ENCODE measurements at regions not wholly inside any gene's neighbourhood (a gene's known extent, or its start where the extent isn't known, plus 50 kb on each side); places are given as distances from the start of the nearest gene placed in this dataset.

GRCh38 chr17:72030067-72030899, 90.5 kb upstream of the SOX9 start:
- DNase-seq = no peak

DNA sequence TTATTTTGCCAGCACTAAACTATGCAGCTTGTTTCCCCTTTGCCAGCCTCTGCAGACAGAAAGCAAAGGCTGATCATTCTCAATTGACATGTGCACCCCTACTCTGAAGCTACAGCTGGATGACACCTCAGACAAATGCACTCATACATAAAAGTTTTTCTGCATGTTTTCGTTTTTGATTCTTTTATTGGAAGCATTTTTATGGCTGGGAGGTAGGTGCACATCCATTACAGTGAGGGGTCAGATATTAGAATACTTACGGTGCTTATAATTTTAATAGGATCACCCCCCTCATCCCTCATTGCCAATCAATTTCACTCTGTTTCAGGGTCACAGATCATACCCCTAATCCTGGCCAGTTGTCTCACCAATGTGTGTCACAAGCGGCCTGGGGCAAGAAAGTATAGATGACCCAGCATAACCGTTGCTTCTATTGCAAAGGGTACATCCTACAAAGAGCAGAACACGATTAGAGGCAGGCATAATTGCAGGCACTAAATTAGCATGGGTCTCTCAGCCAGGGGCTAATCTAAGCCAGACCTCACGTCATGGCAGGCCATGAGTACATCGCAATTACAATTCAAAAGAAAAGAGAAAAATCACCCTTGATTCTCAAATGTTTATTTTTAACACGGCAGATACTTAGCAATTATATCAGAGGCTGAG, 89.5 kb upstream of the SOX9 start:
- no peak for DNase-seq

DNA sequence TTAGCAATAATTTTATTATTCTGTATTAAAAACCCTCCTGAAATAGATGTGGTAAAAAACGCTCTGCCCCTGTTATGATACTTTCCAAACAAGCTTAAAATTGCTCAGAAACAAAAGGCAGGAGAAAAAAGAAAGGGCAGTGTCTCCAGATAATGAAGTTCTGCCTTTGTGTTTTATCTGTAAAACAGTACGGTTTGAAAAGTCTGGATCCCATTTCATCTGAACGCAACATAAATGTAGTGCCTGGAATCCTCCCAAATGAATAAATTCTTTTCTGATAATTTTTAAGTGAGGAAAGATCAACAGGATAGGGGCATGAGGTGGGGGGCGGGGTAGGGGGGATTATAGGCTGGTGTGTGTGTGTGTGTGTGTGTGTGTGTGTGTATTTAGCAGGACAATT, 87.5 kb upstream of the SOX9 start:
- no peak for DNase-seq

- no peak for DNase-seq
Measured at GRCh38 chr17:72034000-72034399, 86.8 kb upstream of the SOX9 start.

DNA sequence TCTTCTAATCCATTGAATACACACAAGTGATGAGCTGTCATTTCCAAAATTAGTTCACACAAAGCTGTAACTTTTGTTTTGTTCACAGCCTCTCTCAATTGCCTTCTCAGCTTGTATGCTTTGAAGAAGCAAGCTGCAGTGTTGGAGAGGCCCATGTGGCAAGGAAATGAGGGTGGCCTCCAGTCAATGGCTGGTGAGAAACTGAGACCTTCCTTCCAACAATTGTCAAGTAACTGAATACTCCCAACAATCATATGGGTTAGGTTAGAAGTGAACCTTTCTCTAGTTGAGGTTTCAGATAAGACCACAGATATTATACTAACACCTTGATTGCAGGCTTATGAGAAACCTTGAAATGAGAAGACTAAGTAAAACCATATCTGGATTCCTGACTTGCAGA, 82.4 kb upstream of the SOX9 start:
- DNase-seq = no peak

DNA sequence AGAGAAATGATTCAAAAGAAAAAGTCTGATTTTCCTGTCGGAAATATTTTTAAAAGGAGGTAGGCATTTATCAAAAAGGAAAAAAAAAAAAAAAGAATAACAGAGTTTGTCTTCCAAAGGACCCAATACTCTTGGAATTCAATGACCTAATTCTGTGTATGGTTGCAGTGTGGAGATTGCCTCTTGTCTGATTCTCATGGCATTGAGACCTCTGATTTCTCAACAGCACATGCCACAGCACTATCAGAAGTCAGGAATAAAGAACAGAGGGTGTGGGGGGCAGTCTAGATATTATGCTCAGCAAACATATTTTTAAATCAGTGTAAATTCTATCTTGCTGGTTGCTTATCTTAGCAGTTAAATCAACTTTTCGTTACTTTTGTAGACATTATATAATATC, 81.3 kb upstream of the SOX9 start:
- DNase-seq = no peak

- no peak for DNase-seq
Measured at GRCh38 chr17:72046178-72046577, 74.6 kb upstream of the SOX9 start.

GRCh38 chr17:72046643-72047612, 73.9 kb upstream of the SOX9 start:
- DNase-seq = no peak

- DNase-seq = no peak
Measured at GRCh38 chr17:72049914-72050313, 70.9 kb upstream of the SOX9 start.

DNA sequence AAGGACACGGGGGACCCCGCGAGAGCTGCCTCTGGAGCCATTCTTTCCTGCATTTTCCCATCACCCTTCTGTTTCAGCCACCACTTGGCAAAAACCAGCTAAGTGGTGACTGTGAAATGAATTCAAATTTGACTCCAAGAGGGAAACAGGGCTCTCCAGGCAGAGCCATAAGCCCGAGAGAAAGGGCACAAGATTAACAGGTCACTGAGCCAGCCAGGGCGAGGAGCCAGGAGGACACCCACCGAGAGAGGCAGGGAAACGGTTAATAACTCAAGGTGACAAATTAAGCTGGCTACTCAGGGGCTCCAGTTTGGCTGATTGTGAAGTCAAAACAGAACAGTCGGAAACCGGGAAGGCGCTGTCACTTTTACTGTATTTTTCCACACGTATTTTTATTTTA, 67.8 kb upstream of the SOX9 start:
- no peak for DNase-seq

DNA sequence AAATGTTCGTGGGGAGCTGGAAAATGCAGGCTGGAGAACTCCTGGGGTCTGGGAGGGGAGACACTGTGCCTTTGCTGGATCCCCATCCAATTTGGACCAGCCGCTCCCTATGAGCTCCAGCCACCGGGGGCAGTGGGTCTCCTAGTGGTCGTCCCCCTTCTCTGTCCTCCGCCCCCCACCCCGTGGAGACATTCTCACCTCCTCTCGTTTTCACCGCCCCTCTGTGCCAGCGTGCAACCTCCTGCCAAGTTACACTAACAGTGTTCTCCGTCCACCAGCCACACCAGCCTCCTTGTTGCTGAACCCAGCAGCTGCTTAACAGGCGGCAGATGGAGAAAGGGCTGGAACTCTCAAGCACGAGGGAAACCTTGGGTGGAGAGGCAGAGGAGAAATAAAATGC, 67.4 kb upstream of the SOX9 start:
- no peak for DNase-seq

DNA sequence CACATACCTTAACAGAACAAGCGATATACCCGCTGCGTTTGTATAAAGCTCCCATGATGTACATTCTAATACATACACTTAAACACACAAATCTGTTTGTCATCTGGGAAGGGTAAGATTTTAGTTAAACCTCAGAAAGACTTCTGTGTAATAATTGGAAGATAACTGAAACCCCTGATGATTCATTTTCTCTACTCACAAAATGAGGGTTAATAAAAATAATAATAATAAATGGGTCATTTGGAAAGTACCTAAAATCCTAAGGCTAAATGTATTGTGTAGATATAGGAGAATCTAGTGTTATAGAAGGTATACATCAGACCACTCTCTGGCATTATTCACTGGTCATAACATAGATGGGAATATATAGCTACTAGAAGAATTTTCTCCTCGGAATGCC, 64.7 kb upstream of the SOX9 start:
- DNase-seq = no peak

GRCh38 chr17:72056727-72057290, 64.0 kb upstream of the SOX9 start:
- no peak for DNase-seq

DNA sequence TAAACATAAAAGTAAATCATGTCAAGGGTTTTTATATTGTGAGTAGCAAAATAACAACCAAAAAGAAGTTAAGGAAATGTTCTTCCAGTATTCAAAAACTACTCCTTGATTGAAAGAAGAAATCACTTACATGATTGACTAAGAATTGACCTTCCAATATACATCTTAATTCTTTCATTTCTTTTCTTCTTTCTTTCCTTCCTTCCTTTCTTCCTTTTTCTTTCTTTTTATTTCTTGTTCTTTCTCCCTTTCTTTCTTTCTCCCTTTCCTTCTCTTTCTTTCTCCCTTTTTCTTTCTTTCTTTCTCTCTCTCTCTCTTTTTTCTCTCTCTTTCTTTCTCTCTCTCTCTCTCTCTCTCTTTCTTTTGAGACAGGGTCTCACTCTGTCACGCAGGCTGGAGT, 60.7 kb upstream of the SOX9 start:
- DNase-seq = no peak

- DNase-seq = no peak
Measured at GRCh38 chr17:72063262-72063661, 57.6 kb upstream of the SOX9 start.

- DNase-seq = no peak
Measured at GRCh38 chr17:72063756-72064450, 56.9 kb upstream of the SOX9 start.

DNA sequence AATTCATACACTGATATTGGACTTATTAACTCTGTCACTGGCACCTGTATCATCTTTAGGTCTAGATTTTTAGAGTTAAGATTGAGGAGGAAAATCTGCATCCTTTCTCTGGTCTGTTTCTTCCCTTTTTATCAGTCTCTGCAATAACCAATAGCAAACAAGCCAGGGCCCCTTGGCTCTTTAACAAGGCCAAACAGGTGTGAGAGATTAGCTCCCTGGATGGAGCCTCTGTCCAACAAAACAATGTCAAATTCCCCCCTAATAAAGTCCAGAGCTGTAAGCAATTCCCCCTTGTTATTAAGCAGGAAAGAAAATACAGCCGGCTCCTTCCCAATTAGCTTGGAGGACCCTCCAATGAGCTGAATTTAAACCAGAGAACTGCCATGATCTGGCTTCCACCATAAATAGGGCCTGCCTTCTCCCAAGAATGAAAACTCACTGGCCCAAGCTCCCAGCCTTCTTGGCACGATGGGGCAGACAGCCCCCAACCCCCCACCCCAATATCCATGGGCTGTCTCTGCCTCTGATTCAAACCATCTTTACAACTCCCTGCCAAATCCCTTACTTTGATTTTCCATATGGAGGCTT, 56.1 kb upstream of the SOX9 start:
- no peak for DNase-seq

GRCh38 chr17:72065556-72065955, 55.3 kb upstream of the SOX9 start:
- DNase-seq = no peak

- no peak for DNase-seq
Measured at GRCh38 chr17:72068643-72069042, 52.2 kb upstream of the SOX9 start.

GRCh38 chr17:72069586-72070202, 51.1 kb upstream of the SOX9 start:
- no peak for DNase-seq

All from NCI-H1048 (cell line).